Esophagus squamous epithelium (tissue), 5 donors: ENCODE measurements at regions not wholly inside any gene's neighbourhood (a gene's known extent, or its start where the extent isn't known, plus 50 kb on each side); places are given as distances from the start of the nearest gene placed in this dataset.
A peak's percentile ranks its signal among the peaks of the same experiment; 100 is the strongest.

ENCODE experiments used
- DNase-seq: peaks from one replicate; lab custom pipeline; 2025; lab: John Stamatoyannopoulos, UW
- H3K27ac ChIP-seq, 4 donors: fragments of 200-600 bp; sonication (generic); one replicate each; pipeline ENCODE4 v1.5.1; 2016 to 2019; ENCODE audit warnings: mild to moderate bottlenecking in 1 of 4
- H3K27me3 ChIP-seq, 4 donors: fragments of 200-600 bp; sonication (generic); 1 replicate in 3 of 4; 2 replicates in 1 of 4; pipeline versions ENCODE4 v1.5.1 to v1.6.0; 2017 to 2021; ENCODE audit warnings: antibody characterized with exemption in 1 of 4
- H3K36me3 ChIP-seq, 3 donors: fragments of 200-600 bp; sonication (generic); one replicate each; pipeline ENCODE4 v1.5.1; 2016 to 2019
- H3K4me1 ChIP-seq, 3 donors: fragments of 200-600 bp; sonication (generic); one replicate each; pipeline ENCODE4 v1.5.1; 2017 to 2019
- H3K4me3 ChIP-seq, 4 donors: fragments of 200-600 bp; sonication (generic); 1 replicate in 3 of 4; 2 replicates in 1 of 4; pipeline ENCODE4 v1.5.1; 2016 to 2019; ENCODE audit warnings: mild to moderate bottlenecking in 2 of 4, moderate library complexity in 1 of 4
- H3K9me3 ChIP-seq, 3 donors: fragments of 200-600 bp; sonication (generic); one replicate each; pipeline ENCODE4 v1.5.1; 2016 to 2019
- POLR2A ChIP-seq, 4 donors: fragments of 450-650 bp; IDR thresholded peaks; one replicate each; pipeline ENCODE4 v1.6.1; 2017; ENCODE audit warnings: antibody characterized with exemption in 4 of 4, mild to moderate bottlenecking in 4 of 4, moderate library complexity in 3 of 4
- WGBS, 2 donors: methylation state at CpG; one replicate each; pipeline ENCODE4 v1.1.5; 2018; 5-methylcytosine and 5-hydroxymethylcytosine counted together
- intact Hi-C: fragments of 100-400 bp; cut with DNase I; formaldehyde crosslinking; loops from one replicate; pipeline ENCODE4 v1.15.0; 2022
- TF ChIP-seq, protein P1 (sequence below), 6 experiments: fragments of 450-650 bp in 4 of 6; fragments of 200-600 bp in 2 of 6; sonication (generic) in 2 of 6; IDR thresholded peaks; one replicate each; pipeline ENCODE4 v1.5.1; 2016 to 2019; ENCODE audit warnings: antibody characterized with exemption in 6 of 6, mild to moderate bottlenecking in 4 of 6, moderate library complexity in 4 of 6
- donor health status: DM: yes; HTN: yes; CAD: no.

DNA sequence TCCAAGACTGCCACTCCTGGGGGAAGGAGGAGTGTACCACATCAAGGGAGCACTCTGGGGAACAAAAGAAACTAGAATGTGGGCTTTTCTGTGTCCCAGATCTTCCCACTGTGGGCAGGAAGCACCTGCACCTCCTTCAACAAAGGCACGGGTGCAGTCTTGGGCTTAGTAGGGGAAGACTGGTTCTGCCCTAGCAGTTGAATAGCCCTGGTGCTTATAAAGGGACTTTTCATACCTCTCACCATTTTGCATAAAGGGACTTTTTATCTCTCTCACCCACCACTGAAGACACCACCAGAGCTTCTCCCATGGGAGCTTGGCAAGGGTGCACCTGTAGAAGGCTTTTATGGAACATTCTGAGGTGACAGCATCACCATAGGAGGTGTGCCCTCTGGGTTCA lies 65.8 kb upstream of the MS4A8 start:
- Histone ChIP-seq H3K4me1 (no peaks in the 10 kb centered on the region), H3K27ac (no peak overlapping the region), H3K36me3 (no peaks in the 10 kb centered on the region), H3K9me3 (no peaks in the 10 kb centered on the region), H3K4me3 (no peak overlapping the region), H3K27me3 (no peaks in the 10 kb centered on the region)
- no peak for DNase-seq
- TF ChIP-seq, protein P1, sequence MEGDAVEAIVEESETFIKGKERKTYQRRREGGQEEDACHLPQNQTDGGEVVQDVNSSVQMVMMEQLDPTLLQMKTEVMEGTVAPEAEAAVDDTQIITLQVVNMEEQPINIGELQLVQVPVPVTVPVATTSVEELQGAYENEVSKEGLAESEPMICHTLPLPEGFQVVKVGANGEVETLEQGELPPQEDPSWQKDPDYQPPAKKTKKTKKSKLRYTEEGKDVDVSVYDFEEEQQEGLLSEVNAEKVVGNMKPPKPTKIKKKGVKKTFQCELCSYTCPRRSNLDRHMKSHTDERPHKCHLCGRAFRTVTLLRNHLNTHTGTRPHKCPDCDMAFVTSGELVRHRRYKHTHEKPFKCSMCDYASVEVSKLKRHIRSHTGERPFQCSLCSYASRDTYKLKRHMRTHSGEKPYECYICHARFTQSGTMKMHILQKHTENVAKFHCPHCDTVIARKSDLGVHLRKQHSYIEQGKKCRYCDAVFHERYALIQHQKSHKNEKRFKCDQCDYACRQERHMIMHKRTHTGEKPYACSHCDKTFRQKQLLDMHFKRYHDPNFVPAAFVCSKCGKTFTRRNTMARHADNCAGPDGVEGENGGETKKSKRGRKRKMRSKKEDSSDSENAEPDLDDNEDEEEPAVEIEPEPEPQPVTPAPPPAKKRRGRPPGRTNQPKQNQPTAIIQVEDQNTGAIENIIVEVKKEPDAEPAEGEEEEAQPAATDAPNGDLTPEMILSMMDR (IDR thresholded peaks at IDR 0.05) = no peak
- no peak for TF ChIP-seq POLR2A (IDR thresholded peaks at IDR 0.05)
- intact Hi-C loops = loop anchor here (5.0 kb wide), 1 partner anchor 266 kb away; no protein-coding TSS in a partner anchor
- WGBS, 2 donors = 40 to 71% methylated on average over 1 of the region's 1 CpG

DNA sequence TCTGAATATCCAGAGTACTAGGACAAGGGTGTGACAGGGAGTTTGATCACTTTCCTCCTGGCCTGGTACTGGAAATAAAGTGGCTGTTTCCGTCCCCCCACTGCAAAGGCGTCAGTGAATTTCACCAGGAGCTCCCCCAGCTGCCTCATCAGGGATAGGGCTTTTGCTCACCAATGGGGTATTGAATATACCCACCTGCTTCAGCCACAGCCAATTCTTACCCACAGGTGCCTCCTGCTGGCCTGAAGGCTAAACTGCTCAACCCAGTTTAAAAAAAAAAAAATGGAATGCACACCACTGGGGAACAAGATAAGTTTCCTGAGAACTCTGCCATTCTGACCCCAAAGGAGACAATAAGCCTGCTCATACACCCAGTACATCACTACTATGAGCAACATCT lies 65.3 kb upstream of the MS4A8 start:
- no peaks in the 10 kb centered on the region for H3K9me3 ChIP-seq
- intact Hi-C loops = loop anchor here (5.0 kb wide), 1 partner anchor 267 kb away; no protein-coding TSS in a partner anchor
- no peaks in the 10 kb centered on the region for H3K27me3 ChIP-seq
- no peak overlapping the region for H3K27ac ChIP-seq
- no peak for DNase-seq
- 58% methylated on average over 2 of the region's 2 CpGs; no CpG with 5 or more reads in 1 of the 2 donors for WGBS, 2 donors
- no peak overlapping the region for H3K4me3 ChIP-seq
- no peaks in the 10 kb centered on the region for H3K36me3 ChIP-seq
- no peaks in the 10 kb centered on the region for H3K4me1 ChIP-seq
- TF ChIP-seq, protein P1 (IDR thresholded peaks at IDR 0.05) = peak in 1 of 6 experiments; percentile 6
- TF ChIP-seq POLR2A (IDR thresholded peaks at IDR 0.05) = no peak

DNA sequence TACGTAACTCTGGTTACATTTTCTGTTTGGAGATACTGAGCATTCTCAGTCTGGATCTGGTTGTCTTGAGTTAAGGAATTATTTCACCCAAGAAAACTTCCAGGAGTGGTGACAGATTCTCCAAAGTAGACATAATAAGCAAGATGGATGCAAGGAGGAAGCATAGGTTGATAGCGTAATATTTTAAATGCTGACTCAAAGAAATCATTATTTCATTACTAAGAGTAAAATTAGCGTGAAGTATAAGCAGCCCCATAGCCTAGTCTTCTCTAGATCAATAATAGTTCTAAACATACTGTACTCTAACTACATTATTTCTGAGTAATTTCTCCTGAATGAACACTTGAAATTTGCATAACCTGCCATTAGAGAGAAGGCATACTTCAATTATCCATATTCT lies 57.5 kb upstream of the MS4A8 start:
- no peaks in the 10 kb centered on the region for H3K36me3 ChIP-seq
- no peak overlapping the region for H3K27ac ChIP-seq
- H3K9me3 ChIP-seq = peaks cover 0 to 14% (median 0%) of the 10 kb centered on the region in 3 donors
- WGBS, 2 donors = 87 to 97% methylated on average over 3 of the region's 3 CpGs
- TF ChIP-seq, protein P1 (IDR thresholded peaks at IDR 0.05) = no peak
- DNase-seq = no peak
- intact Hi-C loops = no loop called here
- no peaks in the 10 kb centered on the region for H3K4me1 ChIP-seq
- H3K27me3 ChIP-seq = no peaks in the 10 kb centered on the region
- no peak overlapping the region for H3K4me3 ChIP-seq

DNA sequence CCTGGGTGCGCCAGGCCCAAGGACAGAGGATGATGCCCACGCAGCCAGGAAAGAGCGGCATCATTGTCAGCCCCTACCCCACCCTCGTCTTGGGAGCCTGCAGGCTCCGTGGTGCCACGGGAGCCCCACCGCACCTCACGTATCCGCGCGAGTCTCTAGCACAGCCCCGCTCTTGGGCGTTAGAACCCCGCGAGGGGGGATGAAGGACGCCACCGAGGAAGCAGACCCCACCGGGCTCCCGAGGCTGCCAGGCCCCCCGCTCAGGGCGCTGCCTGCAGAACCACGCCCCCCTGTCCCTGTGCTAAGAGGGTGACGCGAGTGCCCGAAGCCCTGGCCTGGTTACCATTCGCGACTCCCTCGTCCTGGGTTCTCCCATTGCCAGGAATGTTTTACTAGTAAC lies 52.3 kb upstream of the MS4A8 start:
- DNase-seq = no peak
- Histone ChIP-seq H3K36me3 (no peaks in the 10 kb centered on the region), H3K9me3 (peaks cover 0 to 18% (median 0%) of the 10 kb centered on the region in 3 donors), H3K4me1 (no peaks in the 10 kb centered on the region), H3K27me3 (no peaks in the 10 kb centered on the region), H3K27ac (no peak overlapping the region), H3K4me3 (no peak overlapping the region)
- intact Hi-C loops = no loop called here
- WGBS, 2 donors = 73 to 83% methylated on average over 1 to 3 of the region's 28 CpGs
- no peak for TF ChIP-seq POLR2A (IDR thresholded peaks at IDR 0.05)
- TF ChIP-seq, protein P1 (IDR thresholded peaks at IDR 0.05) = no peak
